ENCODE measurements at regions not wholly inside any gene's neighbourhood (a gene's known extent, or its start where the extent isn't known, plus 50 kb on each side); places are given as distances from the start of the nearest gene placed in this dataset.

- Histone ChIP-seq H3F3A (replicated peaks; ENCODE audit: insufficient read depth) (peaks cover 5% of the 10 kb centered on the region), H3K27me3 (ENCODE audit: insufficient read depth) (no peaks in the 10 kb centered on the region), H3K9me3 (no peaks in the 10 kb centered on the region), H3K4me2 (no peak overlapping the region), H3K27ac (ENCODE audit: low read depth in 2 of 2, low read length in 1 of 2) (no peak overlapping the region), H3K9ac (no peak overlapping the region), H3K36me3 (replicated peaks in 1 of 2; ENCODE audit: control insufficient read depth in 1 of 2, insufficient read depth in 2 of 2, low read length in 1 of 2) (no peaks in the 10 kb centered on the region), H3K4me3 (ENCODE audit: low read depth in 2 of 2, low read length in 1 of 2) (no peak overlapping the region), H3K4me1 (ENCODE audit: control insufficient read depth in 1 of 2, insufficient read depth in 2 of 2, low read depth in 1 of 2, low read length in 1 of 2) (peaks cover 0 to 11% of the 10 kb centered on the region in 2 experiments; a peak in 2 of 4 replicates), H3K79me2 (ENCODE audit: insufficient read depth) (no peaks in the 10 kb centered on the region), H2AFZ (ENCODE audit: low read depth) (no peak overlapping the region), H3K9me2 (no peaks in the 10 kb centered on the region), H4K20me1 (ENCODE audit: insufficient read depth) (no peaks in the 10 kb centered on the region)
- TF ChIP-seq EZH2phosphoT487 (IDR thresholded peaks at IDR 0.05; ENCODE audit: borderline replicate concordance, low read depth) (no peak), YY1 (IDR thresholded peaks at IDR 0.05; ENCODE audit: low read depth) (no peak), SMC3 (IDR thresholded peaks at IDR 0.05; ENCODE audit: low read depth, low read length) (no peak), RFX5 (IDR thresholded peaks at IDR 0.05; ENCODE audit: low read length) (no peak), RXRA (IDR thresholded peaks at IDR 0.05; ENCODE audit: borderline replicate concordance, low read depth) (no peak), EP300 (IDR thresholded peaks at IDR 0.05; ENCODE audit: borderline replicate concordance in 1 of 2, low read depth in 1 of 2, low read length in 1 of 2) (no peak), NFIC (IDR thresholded peaks at IDR 0.05; ENCODE audit: borderline replicate concordance) (no peak), FOSL2 (IDR thresholded peaks at IDR 0.05; ENCODE audit: borderline replicate concordance, low read depth) (no peak), TAF1 (IDR thresholded peaks at IDR 0.05; ENCODE audit: borderline replicate concordance, low read depth, low read length) (no peak), GABPA (IDR thresholded peaks at IDR 0.05; ENCODE audit: low read depth) (no peak), RAD21 (IDR thresholded peaks at IDR 0.05; ENCODE audit: low read length) (no peak), POLR2AphosphoS5 (IDR thresholded peaks at IDR 0.05; ENCODE audit: low read depth, low read length) (no peak), IRF3 (IDR thresholded peaks at IDR 0.05; ENCODE audit: low read depth, low read length) (no peak), CHD2 (IDR thresholded peaks at IDR 0.05; ENCODE audit: low read length, partially characterized antibody) (no peak), SIN3A (IDR thresholded peaks at IDR 0.05; ENCODE audit: borderline replicate concordance, low read depth, low read length) (no peak)
- TF ChIP-seq, protein P1, sequence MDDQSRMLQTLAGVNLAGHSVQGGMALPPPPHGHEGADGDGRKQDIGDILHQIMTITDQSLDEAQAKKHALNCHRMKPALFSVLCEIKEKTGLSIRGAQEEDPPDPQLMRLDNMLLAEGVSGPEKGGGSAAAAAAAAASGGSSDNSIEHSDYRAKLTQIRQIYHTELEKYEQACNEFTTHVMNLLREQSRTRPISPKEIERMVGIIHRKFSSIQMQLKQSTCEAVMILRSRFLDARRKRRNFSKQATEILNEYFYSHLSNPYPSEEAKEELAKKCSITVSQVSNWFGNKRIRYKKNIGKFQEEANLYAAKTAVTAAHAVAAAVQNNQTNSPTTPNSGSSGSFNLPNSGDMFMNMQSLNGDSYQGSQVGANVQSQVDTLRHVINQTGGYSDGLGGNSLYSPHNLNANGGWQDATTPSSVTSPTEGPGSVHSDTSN (IDR thresholded peaks at IDR 0.05), result no peak
- TF ChIP-seq, protein P2, sequence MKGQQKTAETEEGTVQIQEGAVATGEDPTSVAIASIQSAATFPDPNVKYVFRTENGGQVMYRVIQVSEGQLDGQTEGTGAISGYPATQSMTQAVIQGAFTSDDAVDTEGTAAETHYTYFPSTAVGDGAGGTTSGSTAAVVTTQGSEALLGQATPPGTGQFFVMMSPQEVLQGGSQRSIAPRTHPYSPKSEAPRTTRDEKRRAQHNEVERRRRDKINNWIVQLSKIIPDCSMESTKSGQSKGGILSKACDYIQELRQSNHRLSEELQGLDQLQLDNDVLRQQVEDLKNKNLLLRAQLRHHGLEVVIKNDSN (IDR thresholded peaks at IDR 0.05; ENCODE audit: borderline replicate concordance, low read depth), result no peak
- TF ChIP-seq, protein P3, sequence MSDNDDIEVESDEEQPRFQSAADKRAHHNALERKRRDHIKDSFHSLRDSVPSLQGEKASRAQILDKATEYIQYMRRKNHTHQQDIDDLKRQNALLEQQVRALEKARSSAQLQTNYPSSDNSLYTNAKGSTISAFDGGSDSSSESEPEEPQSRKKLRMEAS (IDR thresholded peaks at IDR 0.05; ENCODE audit: low read depth), result no peak
- TF ChIP-seq, protein P4, sequence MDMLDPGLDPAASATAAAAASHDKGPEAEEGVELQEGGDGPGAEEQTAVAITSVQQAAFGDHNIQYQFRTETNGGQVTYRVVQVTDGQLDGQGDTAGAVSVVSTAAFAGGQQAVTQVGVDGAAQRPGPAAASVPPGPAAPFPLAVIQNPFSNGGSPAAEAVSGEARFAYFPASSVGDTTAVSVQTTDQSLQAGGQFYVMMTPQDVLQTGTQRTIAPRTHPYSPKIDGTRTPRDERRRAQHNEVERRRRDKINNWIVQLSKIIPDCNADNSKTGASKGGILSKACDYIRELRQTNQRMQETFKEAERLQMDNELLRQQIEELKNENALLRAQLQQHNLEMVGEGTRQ (IDR thresholded peaks at IDR 0.05; ENCODE audit: borderline replicate concordance, low read depth, low read length), result no peak
- ChIA-PET CTCF (interaction anchor here (7.0 kb wide), 1 partner anchor 8 kb away, joined by 46 read pairs; no protein-coding TSS in a partner anchor), POLR2A (no interaction called here)
- WGBS (ENCODE audit: low lambda C conversion rate), result 95% methylated on average over 2 of the region's 2 CpGs
- no peak for DNase-seq
Observed at GRCh38 chr5:72613515-72613914, 106.3 kb upstream of the ZNF366 start.
